Uterus (tissue), 3 donors: ENCODE measurements at regions not wholly inside any gene's neighbourhood (a gene's known extent, or its start where the extent isn't known, plus 50 kb on each side); places are given as distances from the start of the nearest gene placed in this dataset.

Source experiments
- DNase-seq, 2 donors: peaks; one replicate each; pipeline ENCODE4 v3.0.0-alpha.2; 2019 to 2020
- H3K27ac ChIP-seq, 2 donors: fragments of 200-600 bp; sonication (generic); 1 replicate in 1 of 2; 2 replicates in 1 of 2; pipeline ENCODE4 v1.5.1; 2016 to 2018
- H3K27me3 ChIP-seq, 2 donors: fragments of 200-600 bp; sonication (generic); one replicate each; pipeline ENCODE4 v1.5.1; 2018 to 2019; ENCODE audit warnings: control low read depth in 1 of 2
- H3K36me3 ChIP-seq, 2 donors: fragments of 200-600 bp; sonication (generic); one replicate each; pipeline ENCODE4 v1.5.1; 2019; ENCODE audit warnings: control low read depth in 1 of 2
- H3K4me1 ChIP-seq, 2 donors: fragments of 200-600 bp; sonication (generic); one replicate each; pipeline ENCODE4 v1.5.1; 2018 to 2019; ENCODE audit warnings: control low read depth in 1 of 2
- H3K4me3 ChIP-seq, 2 donors: fragments of 200-600 bp; sonication (generic); 1 replicate in 1 of 2; 2 replicates in 1 of 2; pipeline ENCODE4 v1.5.1; 2018 to 2019; ENCODE audit warnings: mild to moderate bottlenecking in 1 of 2
- H3K9me3 ChIP-seq, 2 donors: fragments of 200-600 bp; sonication (generic); one replicate each; pipeline ENCODE4 v1.5.1; 2019; ENCODE audit warnings: control low read depth in 1 of 2
- POLR2A ChIP-seq, 2 donors: fragments of 450-650 bp; IDR thresholded peaks; one replicate each; pipeline ENCODE4 v1.6.1; 2016; ENCODE audit warnings: antibody characterized with exemption in 2 of 2, mild to moderate bottlenecking in 1 of 2, moderate library complexity in 1 of 2
- intact Hi-C: fragments of 100-400 bp; cut with DNase I; formaldehyde crosslinking; loops from one replicate; pipeline ENCODE4 v1.15.1; 2023; ENCODE audit warnings: low total_unique reads
- TF ChIP-seq, protein P1 (sequence below), 4 experiments: fragments of 200-600 bp in 2 of 4; fragments of 450-650 bp in 2 of 4; sonication (generic) in 2 of 4; IDR thresholded peaks; one replicate each; pipeline ENCODE4 v1.5.1; 2016 to 2019; ENCODE audit warnings: antibody characterized with exemption in 4 of 4, mild to moderate bottlenecking in 2 of 4, moderate library complexity in 1 of 4
- donor health status: DM: yes; HTN: yes; CAD: no.

- no peak overlapping the region for H3K4me3 ChIP-seq
- DNase-seq: no peak
- peaks cover 0 to 7% of the 10 kb centered on the region in 2 donors for H3K9me3 ChIP-seq
- H3K27ac ChIP-seq: no peak overlapping the region
- TF ChIP-seq, protein P1, sequence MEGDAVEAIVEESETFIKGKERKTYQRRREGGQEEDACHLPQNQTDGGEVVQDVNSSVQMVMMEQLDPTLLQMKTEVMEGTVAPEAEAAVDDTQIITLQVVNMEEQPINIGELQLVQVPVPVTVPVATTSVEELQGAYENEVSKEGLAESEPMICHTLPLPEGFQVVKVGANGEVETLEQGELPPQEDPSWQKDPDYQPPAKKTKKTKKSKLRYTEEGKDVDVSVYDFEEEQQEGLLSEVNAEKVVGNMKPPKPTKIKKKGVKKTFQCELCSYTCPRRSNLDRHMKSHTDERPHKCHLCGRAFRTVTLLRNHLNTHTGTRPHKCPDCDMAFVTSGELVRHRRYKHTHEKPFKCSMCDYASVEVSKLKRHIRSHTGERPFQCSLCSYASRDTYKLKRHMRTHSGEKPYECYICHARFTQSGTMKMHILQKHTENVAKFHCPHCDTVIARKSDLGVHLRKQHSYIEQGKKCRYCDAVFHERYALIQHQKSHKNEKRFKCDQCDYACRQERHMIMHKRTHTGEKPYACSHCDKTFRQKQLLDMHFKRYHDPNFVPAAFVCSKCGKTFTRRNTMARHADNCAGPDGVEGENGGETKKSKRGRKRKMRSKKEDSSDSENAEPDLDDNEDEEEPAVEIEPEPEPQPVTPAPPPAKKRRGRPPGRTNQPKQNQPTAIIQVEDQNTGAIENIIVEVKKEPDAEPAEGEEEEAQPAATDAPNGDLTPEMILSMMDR (IDR thresholded peaks at IDR 0.05): no peak
- no peak for TF ChIP-seq POLR2A (IDR thresholded peaks at IDR 0.05)
- no peaks in the 10 kb centered on the region for H3K36me3 ChIP-seq
- intact Hi-C loops: no loop called here
- H3K4me1 ChIP-seq: no peaks in the 10 kb centered on the region
- H3K27me3 ChIP-seq: no peaks in the 10 kb centered on the region
These were observed 95.4 kb upstream of the SEMA3C start for GRCh38 chr7:81014266-81014665.

GRCh38 chr7:81013083-81013817 lies 94.4 kb upstream of the SEMA3C start:
- Histone ChIP-seq H3K27ac (peak overlapping the region; percentile 40 to 66), H3K27me3 (no peaks in the 10 kb centered on the region), H3K9me3 (peaks cover 0 to 7% of the 10 kb centered on the region in 2 donors), H3K36me3 (no peaks in the 10 kb centered on the region), H3K4me3 (no peak overlapping the region), H3K4me1 (no peaks in the 10 kb centered on the region)
- intact Hi-C loops: no loop called here
- no peak for DNase-seq
- TF ChIP-seq POLR2A (IDR thresholded peaks at IDR 0.05): no peak
- TF ChIP-seq, protein P1 (IDR thresholded peaks at IDR 0.05): no peak

GRCh38 chr7:81008901-81009300 lies 90.0 kb upstream of the SEMA3C start:
- Histone ChIP-seq H3K27me3 (no peaks in the 10 kb centered on the region), H3K9me3 (peaks cover 0 to 7% of the 10 kb centered on the region in 2 donors), H3K27ac (no peak overlapping the region), H3K36me3 (no peaks in the 10 kb centered on the region), H3K4me1 (peaks cover 0 to 5% of the 10 kb centered on the region in 2 donors), H3K4me3 (no peak overlapping the region)
- no peak for DNase-seq
- no peak for TF ChIP-seq POLR2A (IDR thresholded peaks at IDR 0.05)
- TF ChIP-seq, protein P1 (IDR thresholded peaks at IDR 0.05): no peak
- intact Hi-C loops: no loop called here

GRCh38 chr7:81007051-81007450 lies 88.2 kb upstream of the SEMA3C start:
- DNase-seq: no peak
- Histone ChIP-seq H3K9me3 (peaks cover 0 to 7% of the 10 kb centered on the region in 2 donors), H3K27ac (no peak overlapping the region), H3K36me3 (no peaks in the 10 kb centered on the region), H3K27me3 (no peaks in the 10 kb centered on the region), H3K4me1 (peaks cover 0 to 5% of the 10 kb centered on the region in 2 donors), H3K4me3 (no peak overlapping the region)
- TF ChIP-seq, protein P1 (IDR thresholded peaks at IDR 0.05): no peak
- TF ChIP-seq POLR2A (IDR thresholded peaks at IDR 0.05): no peak
- intact Hi-C loops: no loop called here

GRCh38 chr7:81005254-81005653 lies 86.4 kb upstream of the SEMA3C start:
- Histone ChIP-seq H3K4me3 (no peak overlapping the region), H3K36me3 (no peaks in the 10 kb centered on the region), H3K9me3 (no peaks in the 10 kb centered on the region), H3K27me3 (no peaks in the 10 kb centered on the region), H3K4me1 (peaks cover 0 to 5% of the 10 kb centered on the region in 2 donors), H3K27ac (no peak overlapping the region)
- DNase-seq: no peak
- intact Hi-C loops: no loop called here
- TF ChIP-seq, protein P1 (IDR thresholded peaks at IDR 0.05): no peak
- TF ChIP-seq POLR2A (IDR thresholded peaks at IDR 0.05): no peak
